H1 (cell line): ENCODE measurements at regions not wholly inside any gene's neighbourhood (a gene's known extent, or its start where the extent isn't known, plus 50 kb on each side); places are given as distances from the start of the nearest gene placed in this dataset.

Experiments
- CTCF ChIA-PET: fragments of 300-600 bp; sonication (Branson Sonifier 250); formaldehyde crosslinking; loops from one replicate; lab custom pipeline; 2021; ENCODE audit not compliant: partially characterized antibody; lab: Charles Lee
- POLR2A ChIA-PET: fragments of 300-600 bp; sonication (Branson Sonifier 250); formaldehyde crosslinking; loops from one replicate; lab custom pipeline; 2021; ENCODE audit warnings: inconsistent platforms; ENCODE audit not compliant: partially characterized antibody; lab: Charles Lee
- DNase-seq, 2 experiments: peaks; one replicate each; pipeline versions ENCODE4 v3.0.0 to v3.0.0-alpha.2; 2010 to 2022; ENCODE audit warnings: low spot score in 2 of 2, low read depth in 1 of 2, mixed read lengths in 1 of 2
- FAIRE-seq: peaks from 2 replicates; lab custom pipeline; 2011; peaks lifted over from hg19 to GRCh38; lab: Jason Lieb, UNC
- H2AFZ ChIP-seq: 2 replicates; pipeline ENCODE4 v1.8.1; 2012; ENCODE audit warnings: low read length, inconsistent platforms
- H2AK5ac ChIP-seq: 2 replicates; pipeline ENCODE4 v1.6.1; 2013; ENCODE audit warnings: low read depth, low read length
- H2BK120ac ChIP-seq: replicated peaks from 2 replicates; pipeline ENCODE3; 2013; ENCODE audit warnings: low read depth, low read length, inconsistent platforms
- H2BK12ac ChIP-seq: 2 replicates; pipeline ENCODE4 v1.6.1; 2013; ENCODE audit warnings: low read depth, low read length
- H2BK15ac ChIP-seq: 2 replicates; pipeline ENCODE4 v1.6.1; 2013; ENCODE audit warnings: low read length
- H2BK20ac ChIP-seq: 2 replicates; pipeline ENCODE4 v1.6.1; 2013; ENCODE audit warnings: low read length
- H2BK5ac ChIP-seq: 2 replicates; pipeline ENCODE4 v1.6.1; 2013; ENCODE audit warnings: low read depth, low read length
- H3K14ac ChIP-seq: 2 replicates; pipeline ENCODE4 v1.6.1; 2013; ENCODE audit warnings: inconsistent platforms; ENCODE audit not compliant: insufficient read length
- H3K18ac ChIP-seq: 2 replicates; pipeline ENCODE4 v1.6.1; 2013; ENCODE audit warnings: low read length; ENCODE audit errors: extremely low read depth
- H3K23ac ChIP-seq: 2 replicates; pipeline ENCODE4 v1.6.1; 2013; ENCODE audit warnings: inconsistent platforms; ENCODE audit not compliant: insufficient read length
- H3K23me2 ChIP-seq: 2 replicates; pipeline ENCODE4 v1.6.1; 2013; ENCODE audit warnings: low read depth, low read length
- H3K27ac ChIP-seq: 2 replicates; pipeline ENCODE4 v1.6.1; 2011; ENCODE audit warnings: low read depth, low read length, inconsistent platforms
- H3K27me3 ChIP-seq, 4 experiments: replicated peaks in 1 of 4; 1 replicate in 1 of 4; 2 replicates in 3 of 4; pipeline versions ENCODE4 v1.6.1 to v1.8.1; 2011 to 2013; ENCODE audit warnings: low read length in 3 of 4, mild to moderate bottlenecking in 3 of 4, inconsistent platforms in 2 of 4, mixed read lengths in 2 of 4, moderate library complexity in 1 of 4; ENCODE audit not compliant: control insufficient read depth in 3 of 4, insufficient read depth in 3 of 4; ENCODE audit errors: extremely low read depth in 1 of 4
- H3K36me3 ChIP-seq, 4 experiments: 2 replicates each; pipeline versions ENCODE4 v1.6.1 to v1.8.1; 2011 to 2013; ENCODE audit warnings: mild to moderate bottlenecking in 4 of 4, low read length in 3 of 4, moderate library complexity in 2 of 4, control low read depth in 1 of 4, inconsistent platforms in 1 of 4; ENCODE audit not compliant: insufficient read depth in 4 of 4, control insufficient read depth in 2 of 4
- H3K4ac ChIP-seq: replicated peaks from 2 replicates; pipeline ENCODE3; 2013; ENCODE audit warnings: low read length, low read depth, mixed read lengths, inconsistent platforms; ENCODE audit not compliant: insufficient read length
- H3K4me1 ChIP-seq, 4 experiments: replicated peaks in 1 of 4; 1 replicate in 1 of 4; 2 replicates in 3 of 4; pipeline versions ENCODE4 v1.6.1 to v1.8.1; 2011 to 2013; ENCODE audit warnings: low read length in 3 of 4, inconsistent platforms in 2 of 4, mixed read lengths in 1 of 4; ENCODE audit not compliant: insufficient read depth in 4 of 4, control insufficient read depth in 3 of 4
- H3K4me2 ChIP-seq, 2 experiments: 2 replicates each; pipeline versions ENCODE4 v1.6.1 to v1.8.1; 2011 to 2013; ENCODE audit warnings: low read depth in 2 of 2, low read length in 2 of 2, control low read depth in 1 of 2, inconsistent platforms in 1 of 2, mild to moderate bottlenecking in 1 of 2; ENCODE audit not compliant: insufficient read depth in 1 of 2
- H3K4me3 ChIP-seq, 4 experiments: fragments of 200-600, 300-600 bp in 1 of 4; sonication (generic), shearing (Covaris generic), sonication (Bioruptor Twin) in 1 of 4; 2 replicates each; pipeline versions ENCODE4 v1.5.1 to v1.8.1; 2011 to 2016; ENCODE audit warnings: low read length in 4 of 4, low read depth in 3 of 4, control low read depth in 2 of 4, inconsistent platforms in 2 of 4, mild to moderate bottlenecking in 2 of 4, mixed read lengths in 1 of 4, moderate library complexity in 1 of 4; ENCODE audit not compliant: insufficient read depth in 2 of 4; ENCODE audit errors: extremely low read depth in 1 of 4
- H3K56ac ChIP-seq: replicated peaks from 2 replicates; pipeline ENCODE3; 2013; ENCODE audit warnings: low read depth, mild to moderate bottlenecking, mixed read lengths, low read length, inconsistent platforms; ENCODE audit not compliant: insufficient read length
- H3K79me1 ChIP-seq: 2 replicates; pipeline ENCODE4 v1.6.1; 2013; ENCODE audit warnings: low read depth, low read length, control low read depth
- H3K79me2 ChIP-seq, 2 experiments: 2 replicates each; pipeline versions ENCODE4 v1.6.1 to v1.8.1; 2012 to 2013; ENCODE audit warnings: low read length in 2 of 2, mild to moderate bottlenecking in 2 of 2, inconsistent platforms in 1 of 2; ENCODE audit not compliant: insufficient read depth in 2 of 2, control insufficient read depth in 1 of 2
- H3K9ac ChIP-seq, 4 experiments: replicated peaks in 1 of 4; 1 replicate in 1 of 4; 2 replicates in 3 of 4; pipeline versions ENCODE4 v1.6.1 to v1.8.1; 2011 to 2013; ENCODE audit warnings: low read depth in 3 of 4, low read length in 3 of 4, control low read depth in 2 of 4, mild to moderate bottlenecking in 2 of 4, moderate library complexity in 2 of 4, inconsistent platforms in 1 of 4; ENCODE audit errors: extremely low read depth in 1 of 4
- H3K9me3 ChIP-seq, 2 experiments: 2 replicates each; pipeline versions ENCODE4 v1.6.1 to v1.8.1; 2012 to 2013; ENCODE audit warnings: mild to moderate bottlenecking in 2 of 2, moderate library complexity in 2 of 2, control low read depth in 1 of 2, inconsistent platforms in 1 of 2, low read depth in 1 of 2, low read length in 1 of 2, mixed read lengths in 1 of 2; ENCODE audit not compliant: insufficient read depth in 2 of 2
- H4K20me1 ChIP-seq, 2 experiments: replicated peaks in 1 of 2; 2 replicates each; pipeline versions ENCODE3 to v1.8.1; 2011 to 2013; ENCODE audit warnings: inconsistent platforms in 2 of 2, low read length in 2 of 2, mild to moderate bottlenecking in 1 of 2; ENCODE audit not compliant: insufficient read depth in 2 of 2, control insufficient read depth in 1 of 2
- H4K5ac ChIP-seq: 2 replicates; pipeline ENCODE4 v1.6.1; 2013; ENCODE audit warnings: low read length, low read depth, mixed read lengths, inconsistent platforms; ENCODE audit not compliant: insufficient read length
- H4K8ac ChIP-seq: 2 replicates; pipeline ENCODE4 v1.8.0; 2013; ENCODE audit warnings: mild to moderate bottlenecking, moderate library complexity, low read length, inconsistent platforms; ENCODE audit not compliant: insufficient read depth; ENCODE audit errors: extremely low read depth
- H4K91ac ChIP-seq: replicated peaks from 2 replicates; pipeline ENCODE3; 2013; ENCODE audit warnings: low read length, mixed read lengths, inconsistent platforms; ENCODE audit not compliant: insufficient read length
- CBX5 ChIP-seq: fragments of 300-800, 300-1000 bp; sonication (generic); IDR thresholded peaks from 2 replicates; pipeline ENCODE4 v1.7.1; 2016; ENCODE audit warnings: antibody characterized with exemption, low read length, low read depth
- HDAC2 ChIP-seq, 2 experiments: fragments of 300-600 bp in 1 of 2; sonication (generic) in 1 of 2; IDR thresholded peaks; 2 replicates each; pipeline ENCODE4 v1.6.1; 2011 to 2012; ENCODE audit warnings: low read depth in 2 of 2, low read length in 2 of 2, mild to moderate bottlenecking in 2 of 2, moderate library complexity in 2 of 2, borderline replicate concordance in 1 of 2, inconsistent platforms in 1 of 2
- TEAD4 ChIP-seq: IDR thresholded peaks from 2 replicates; pipeline ENCODE4 v1.6.1; 2012; ENCODE audit warnings: low read depth, low read length, inconsistent platforms, mixed read lengths

- ChIA-PET POLR2A (no interaction called here), CTCF (no interaction called here)
- H3K27ac ChIP-seq: no peak overlapping the region
- no peaks in the 10 kb centered on the region for H3K36me3 ChIP-seq
- no peak overlapping the region for H4K5ac ChIP-seq
- no peak overlapping the region for H3K14ac ChIP-seq
- no peak overlapping the region for H3K23ac ChIP-seq
- no peak overlapping the region for H2AFZ ChIP-seq
- H3K4me2 ChIP-seq: no peak overlapping the region
- no peak overlapping the region for H3K18ac ChIP-seq
- no peaks in the 10 kb centered on the region for H3K9me3 ChIP-seq
- FAIRE-seq: no peak
- no peaks in the 10 kb centered on the region for H3K27me3 ChIP-seq
- no peak overlapping the region for H3K4ac ChIP-seq
- no peak overlapping the region for H3K4me3 ChIP-seq
- H2BK12ac ChIP-seq: no peak overlapping the region
- H2AK5ac ChIP-seq: no peak overlapping the region
- H3K79me1 ChIP-seq: no peaks in the 10 kb centered on the region
- no peak overlapping the region for H4K91ac ChIP-seq
- H3K4me1 ChIP-seq: no peaks in the 10 kb centered on the region
- H2BK5ac ChIP-seq: no peak overlapping the region
- H4K20me1 ChIP-seq: no peaks in the 10 kb centered on the region
- no peak overlapping the region for H2BK20ac ChIP-seq
- no peak overlapping the region for H4K8ac ChIP-seq
- no peaks in the 10 kb centered on the region for H3K23me2 ChIP-seq
- no peak overlapping the region for H3K9ac ChIP-seq
- TF ChIP-seq CBX5 (no peak), HDAC2 (IDR thresholded peaks at IDR 0.05; ENCODE audit: borderline replicate concordance in 1 of 2, low read depth in 2 of 2, low read length in 2 of 2) (no peak), TEAD4 (no peak)
- TF ChIP-seq, all 59 proteins: peak for 0
- DNase-seq: no peak
- no peak overlapping the region for H2BK120ac ChIP-seq
- no peak overlapping the region for H3K56ac ChIP-seq
- no peaks in the 10 kb centered on the region for H3K79me2 ChIP-seq
- no peak overlapping the region for H2BK15ac ChIP-seq
Observed at GRCh38 chr7:8338206-8338605, 76.2 kb upstream of the ICA1 start.
